Endothelial cell of umbilical vein (primary cell): ENCODE measurements at regions not wholly inside any gene's neighbourhood (a gene's known extent, or its start where the extent isn't known, plus 50 kb on each side); places are given as distances from the start of the nearest gene placed in this dataset.

Source experiments
- CTCF ChIP-seq, 2 donors: IDR thresholded peaks; 1 replicate in 1 of 2; 2 replicates in 1 of 2; pipeline ENCODE4 v1.5.1; 2011; ENCODE audit warnings: low read length in 2 of 2, mild to moderate bottlenecking in 2 of 2, moderate library complexity in 2 of 2, control low read depth in 1 of 2, inconsistent platforms in 1 of 2, low read depth in 1 of 2; ENCODE audit not compliant: insufficient read depth in 1 of 2; ENCODE audit errors: extremely low read depth in 1 of 2
- JUN ChIP-seq: IDR thresholded peaks from 2 replicates; pipeline ENCODE4 v1.6.1; 2011; ENCODE audit warnings: borderline replicate concordance, low read depth; ENCODE audit not compliant: insufficient read length, insufficient read depth

- TF ChIP-seq CTCF (IDR thresholded peaks at IDR 0.05; ENCODE audit: extremely low read depth in 1 of 2, insufficient read depth in 1 of 2, low read depth in 1 of 2, low read length in 2 of 2) (no peak), JUN (no peak)
Observed at GRCh38 chr5:86101966-86102365, 515.8 kb upstream of the COX7C start.
